Psoas muscle (tissue), 7 donors: ENCODE measurements at regions not wholly inside any gene's neighbourhood (a gene's known extent, or its start where the extent isn't known, plus 50 kb on each side); places are given as distances from the start of the nearest gene placed in this dataset.
"Not testable (repeated sequence)": the region's sequence is repeated elsewhere in the genome, so short reads cannot be mapped to it uniquely, and the experiment has no call there.

Source experiments
- ATAC-seq, 4 donors: fragments of 200-7000 bp; cut with Tn5 transposase; one replicate each; pipeline ENCODE4 v1.9.1; 2020; ENCODE audit warnings: moderate library complexity in 3 of 4, mild to moderate bottlenecking in 2 of 4
- DNase-seq, 2 donors: peaks; one replicate each; pipeline ENCODE4 v3.0.0-alpha.2; 2020
- H3K27ac ChIP-seq: fragments of 200-600 bp; one replicate; pipeline ENCODE4 v1.8.0; 2022
- H3K27me3 ChIP-seq, 3 donors: fragments of 200-600 bp in 1 of 3; one replicate each; pipeline versions ENCODE4 v1.6.1 to v1.8.0; 2013 to 2022; ENCODE audit warnings: low read length in 2 of 3, mild to moderate bottlenecking in 2 of 3, moderate library complexity in 1 of 3; ENCODE audit not compliant: insufficient read depth in 3 of 3
- H3K36me3 ChIP-seq, 2 donors: fragments of 200-600 bp in 1 of 2; one replicate each; pipeline versions ENCODE4 v1.6.1 to v1.8.0; 2013 to 2022; ENCODE audit warnings: low read depth in 1 of 2, mild to moderate bottlenecking in 1 of 2, moderate library complexity in 1 of 2; ENCODE audit not compliant: insufficient read depth in 1 of 2
- H3K4me1 ChIP-seq: fragments of 200-600 bp; one replicate; pipeline ENCODE4 v1.8.0; 2022
- H3K4me3 ChIP-seq: fragments of 200-600 bp; one replicate; pipeline ENCODE4 v1.8.0; 2022; ENCODE audit warnings: mild to moderate bottlenecking
- H3K9me3 ChIP-seq: fragments of 200-600 bp; one replicate; pipeline ENCODE4 v1.8.0; 2022
- WGBS, 3 donors: extraction: QIAGEN DNeasy Blood & Tissue Kit; methylation state at CpG; one replicate each; pipeline versions ENCODE4 v1.1.6 to v1.1.7; 2013; 5-methylcytosine and 5-hydroxymethylcytosine counted together
- intact Hi-C, 2 donors: fragments of 100-400 bp; cut with DNase I; formaldehyde crosslinking; loops; one replicate each; pipeline versions ENCODE4 v1.11.0 to v1.14.2; 2022
- donor health status: healthy with polysubstance abuse.
- donor health status: DM: no; HTN: no; CAD: no; lungs with moderate emphysema.
- donor health status: Bipolar disorder and iron deficiency.
- donor health status: healthy.
- donor health status: DM: yes; HTN: yes; CAD: no.
- donor health status: DM: no; HTN: no; CAD: no.
- donor health status: DM: yes; HTN: yes; CAD: no.

DNA sequence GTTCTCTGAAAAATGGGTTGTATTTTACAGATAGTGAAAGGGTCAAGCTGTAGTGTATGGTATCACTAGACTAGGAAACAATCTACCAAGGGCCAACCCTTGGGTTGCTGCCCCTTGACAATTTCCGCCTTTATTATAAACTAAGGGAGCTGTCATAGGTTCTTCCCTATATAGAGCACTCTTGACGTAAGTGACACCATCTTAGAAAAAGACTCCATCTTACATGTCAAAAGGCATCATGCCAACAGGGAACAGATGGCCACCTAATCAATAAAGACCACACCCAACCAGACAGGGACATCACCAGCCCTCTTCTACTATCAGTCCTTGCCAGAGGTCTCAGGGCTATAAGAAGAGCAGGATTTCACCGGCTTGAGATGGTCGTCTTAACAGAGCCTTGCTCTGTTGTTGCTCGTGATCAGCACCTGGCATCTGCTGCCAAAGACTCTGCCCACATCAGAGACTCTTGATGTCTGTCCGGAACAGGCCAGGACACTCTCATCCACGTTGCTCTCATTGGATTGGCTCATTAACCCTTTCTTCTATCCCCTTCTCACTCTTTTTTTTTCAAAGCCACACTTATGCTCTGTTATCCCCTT is 231.4 kb upstream of the PLGLB2 start:
- H3K9me3 ChIP-seq, H3K27me3 ChIP-seq, intact Hi-C loops, H3K27ac ChIP-seq, H3K4me1 ChIP-seq, ATAC-seq, H3K36me3 ChIP-seq, H3K4me3 ChIP-seq, DNase-seq: not testable (repeated sequence)
- 78 to 81% (median 80%) methylated on average over 5 to 7 of the region's 7 CpGs for WGBS, 3 donors

DNA sequence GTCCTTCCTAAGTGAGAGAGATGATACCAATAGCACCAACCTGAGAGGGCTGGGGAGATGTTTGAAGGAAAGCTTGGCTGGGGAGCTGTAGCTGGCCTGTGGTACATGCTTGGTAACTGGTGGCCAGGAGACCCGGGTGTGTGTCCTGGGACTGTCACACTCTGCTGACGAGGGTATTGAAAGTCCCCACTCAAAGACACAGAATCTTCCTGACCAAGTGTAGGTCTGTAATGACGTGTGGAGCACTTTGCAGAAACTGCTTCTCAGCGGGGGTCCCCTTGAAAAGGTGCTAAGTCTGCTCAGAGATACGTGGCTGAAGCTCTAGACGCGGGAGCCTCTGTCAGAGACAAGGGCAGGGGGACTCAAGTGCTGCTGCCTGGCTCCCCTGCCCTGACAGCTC is 230.4 kb upstream of the PLGLB2 start:
- H3K36me3 ChIP-seq, H3K9me3 ChIP-seq, ATAC-seq, H3K4me1 ChIP-seq, H3K27ac ChIP-seq, H3K4me3 ChIP-seq, H3K27me3 ChIP-seq, intact Hi-C loops, DNase-seq: not testable (repeated sequence)
- 89 to 100% (median 92%) methylated on average over 2 to 3 of the region's 7 CpGs for WGBS, 3 donors

DNA sequence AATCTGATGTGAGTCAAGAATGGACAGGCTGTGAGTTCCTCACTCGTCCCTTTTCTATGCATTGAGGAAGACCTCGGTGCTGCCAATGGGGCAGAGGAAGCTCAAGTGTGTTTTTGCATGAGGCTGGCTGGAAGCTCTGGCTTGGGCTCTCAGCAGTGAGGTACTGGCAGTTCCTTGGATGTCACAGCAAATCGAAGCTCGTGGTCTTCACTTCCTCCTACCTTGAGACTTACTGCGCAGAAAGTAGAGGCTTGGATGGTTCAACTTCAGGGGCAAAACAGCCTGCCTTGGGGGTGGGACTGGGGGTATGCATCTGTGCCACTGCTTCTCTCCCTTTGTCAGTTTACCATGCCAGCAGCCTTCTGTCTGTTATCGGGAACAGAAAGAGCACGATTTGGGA is 229.8 kb upstream of the PLGLB2 start:
- H3K9me3 ChIP-seq, H3K4me1 ChIP-seq, ATAC-seq, H3K27ac ChIP-seq, DNase-seq, H3K4me3 ChIP-seq, H3K27me3 ChIP-seq, intact Hi-C loops, H3K36me3 ChIP-seq: not testable (repeated sequence)
- WGBS, 3 donors: 83 to 89% (median 88%) methylated on average over 7 of the region's 7 CpGs

DNA sequence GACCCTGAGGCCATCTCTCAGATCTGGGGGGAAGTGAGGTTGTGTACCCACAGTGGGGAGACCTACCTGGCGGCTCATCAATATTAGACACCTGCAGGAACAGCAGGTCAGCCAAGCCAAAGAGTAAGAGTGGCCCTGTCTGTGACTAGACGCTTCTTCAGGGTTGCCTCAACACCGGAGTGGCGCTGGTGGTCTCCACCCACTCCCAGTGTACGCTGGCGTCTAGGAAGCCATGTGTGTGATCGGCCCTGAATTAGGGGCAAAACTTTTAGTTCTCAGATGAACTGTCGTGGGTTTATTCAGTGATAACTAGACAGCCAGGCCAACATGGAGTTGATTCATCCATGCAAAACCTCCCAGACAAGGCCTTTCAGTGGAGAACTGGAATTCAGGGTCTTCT is 229.3 kb upstream of the PLGLB2 start:
- intact Hi-C loops, ATAC-seq, H3K4me3 ChIP-seq, DNase-seq, H3K27me3 ChIP-seq, H3K27ac ChIP-seq, H3K36me3 ChIP-seq, H3K9me3 ChIP-seq, H3K4me1 ChIP-seq: not testable (repeated sequence)
- WGBS, 3 donors: 97 to 98% (median 98%) methylated on average over 8 of the region's 8 CpGs

DNA sequence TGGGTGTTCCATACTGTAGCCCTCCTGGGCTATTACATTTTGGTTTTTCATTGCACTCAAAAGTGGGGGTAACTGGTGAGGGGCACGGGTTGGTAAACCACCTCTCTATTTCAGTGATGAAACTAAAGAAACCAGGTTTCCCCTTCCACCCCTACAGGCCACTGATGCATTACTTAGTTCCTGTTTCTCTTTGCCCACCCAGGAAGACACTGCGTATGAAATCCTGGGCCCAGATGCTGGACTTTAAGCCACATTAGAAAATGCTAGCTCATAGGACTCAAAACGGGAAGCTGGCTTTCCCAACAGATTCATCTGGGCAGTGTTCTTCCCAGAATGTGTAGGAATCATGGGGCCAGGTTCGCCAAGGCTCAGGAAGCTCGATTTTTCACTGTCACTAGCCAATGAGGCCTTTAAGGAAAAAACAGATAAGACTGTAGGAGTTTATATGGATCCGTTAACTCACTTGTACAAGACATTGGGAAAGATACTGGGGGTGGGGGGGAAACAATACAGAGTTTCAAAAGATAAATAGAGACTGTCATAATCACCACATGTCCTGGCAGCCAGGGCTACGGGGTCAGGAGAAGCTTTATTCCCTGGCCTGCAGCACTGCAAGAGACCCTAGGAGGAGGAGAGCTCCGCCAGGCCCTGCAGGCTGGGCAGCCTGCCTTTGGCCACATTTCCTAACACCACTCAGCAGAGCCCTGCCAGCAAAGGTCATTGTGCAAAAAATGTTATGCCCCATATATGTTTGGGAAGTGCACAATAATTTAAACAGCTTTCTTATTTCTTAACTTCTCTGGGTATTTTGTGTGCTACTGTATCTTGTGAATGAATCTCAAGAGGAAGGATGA is 228.5 kb upstream of the PLGLB2 start:
- ATAC-seq, H3K4me1 ChIP-seq, H3K9me3 ChIP-seq, H3K27me3 ChIP-seq, DNase-seq, intact Hi-C loops, H3K36me3 ChIP-seq, H3K27ac ChIP-seq, H3K4me3 ChIP-seq: not testable (repeated sequence)
- WGBS, 3 donors: 69 to 80% (median 77%) methylated on average over 3 to 5 of the region's 8 CpGs

DNA sequence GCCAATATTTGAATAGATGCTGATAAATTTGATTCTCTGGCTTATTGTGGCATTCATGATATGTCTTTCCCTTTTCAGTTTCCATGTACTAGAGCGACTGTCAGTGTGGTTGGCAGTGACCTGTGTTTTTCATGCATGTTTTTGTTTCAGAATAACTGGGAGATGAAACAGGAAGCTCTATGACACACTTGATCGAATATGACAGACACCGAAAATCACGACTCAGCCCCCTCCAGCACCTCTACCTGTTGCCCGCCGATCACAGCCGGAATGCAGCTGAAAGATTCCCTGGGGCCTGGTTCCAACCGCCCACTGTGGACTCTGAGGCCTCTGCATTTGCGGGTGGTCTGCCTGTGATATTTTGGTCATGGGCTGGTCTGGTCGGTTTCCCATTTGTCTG is 226.8 kb upstream of the PLGLB2 start:
- WGBS, 3 donors: 82 to 88% (median 82%) methylated on average over 9 of the region's 10 CpGs
- H3K27me3 ChIP-seq, H3K4me1 ChIP-seq, ATAC-seq, intact Hi-C loops, H3K4me3 ChIP-seq, H3K9me3 ChIP-seq, DNase-seq, H3K27ac ChIP-seq, H3K36me3 ChIP-seq: not testable (repeated sequence)

DNA sequence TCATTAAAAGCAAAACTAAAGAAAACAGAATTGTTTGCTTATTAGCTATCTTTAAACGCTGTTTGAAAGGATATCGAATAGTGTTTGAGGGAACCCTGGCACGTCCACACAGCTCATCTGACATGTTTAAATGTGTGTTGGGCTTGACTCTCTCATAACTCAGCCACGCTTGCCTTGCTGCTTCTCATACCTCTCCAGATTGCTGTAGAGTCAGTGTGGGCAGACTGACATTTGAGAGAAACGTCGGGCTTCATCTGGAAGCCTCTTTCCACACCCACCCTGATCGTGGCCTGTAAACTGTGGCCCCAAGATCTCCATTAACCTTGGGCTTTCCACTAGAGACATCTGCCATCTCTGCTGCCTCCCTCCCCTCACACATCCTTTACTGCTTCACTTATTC is 226.4 kb upstream of the PLGLB2 start:
- DNase-seq, intact Hi-C loops, H3K27ac ChIP-seq, H3K36me3 ChIP-seq, H3K4me3 ChIP-seq, H3K4me1 ChIP-seq, ATAC-seq, H3K9me3 ChIP-seq, H3K27me3 ChIP-seq: not testable (repeated sequence)
- 49 to 84% (median 79%) methylated on average over 6 to 7 of the region's 7 CpGs for WGBS, 3 donors

DNA sequence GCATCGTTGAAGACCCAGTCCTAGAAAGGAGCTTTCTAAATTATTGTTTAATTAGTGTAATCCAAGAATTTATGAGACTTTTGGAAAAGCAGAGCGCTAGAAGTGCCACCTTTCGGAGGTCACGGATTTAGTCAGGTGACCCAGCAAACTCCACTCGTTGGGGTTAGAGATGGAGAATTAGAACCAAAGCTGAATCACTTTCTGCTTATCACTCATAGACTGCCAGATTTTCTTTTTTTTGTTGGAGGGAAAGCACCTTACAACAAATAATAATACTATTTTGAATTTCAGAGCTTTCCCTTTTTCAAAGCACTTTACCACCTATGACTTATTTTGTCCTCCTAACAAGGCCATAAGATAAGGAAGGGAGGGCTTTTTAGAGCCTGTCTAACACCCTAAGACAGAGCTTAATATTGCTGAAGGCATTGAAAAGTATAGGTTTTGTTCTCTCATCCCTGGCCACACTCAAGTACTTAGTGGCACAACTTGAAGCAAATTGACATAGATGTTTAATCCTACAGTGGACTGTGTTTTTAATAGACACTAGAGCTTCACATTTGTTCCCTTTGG is 223.2 kb upstream of the PLGLB2 start:
- H3K4me1 ChIP-seq, H3K27ac ChIP-seq, H3K36me3 ChIP-seq, H3K9me3 ChIP-seq, DNase-seq, intact Hi-C loops, H3K4me3 ChIP-seq, H3K27me3 ChIP-seq, ATAC-seq: not testable (repeated sequence)
- 80 to 94% (median 90%) methylated on average over 3 to 5 of the region's 5 CpGs for WGBS, 3 donors

DNA sequence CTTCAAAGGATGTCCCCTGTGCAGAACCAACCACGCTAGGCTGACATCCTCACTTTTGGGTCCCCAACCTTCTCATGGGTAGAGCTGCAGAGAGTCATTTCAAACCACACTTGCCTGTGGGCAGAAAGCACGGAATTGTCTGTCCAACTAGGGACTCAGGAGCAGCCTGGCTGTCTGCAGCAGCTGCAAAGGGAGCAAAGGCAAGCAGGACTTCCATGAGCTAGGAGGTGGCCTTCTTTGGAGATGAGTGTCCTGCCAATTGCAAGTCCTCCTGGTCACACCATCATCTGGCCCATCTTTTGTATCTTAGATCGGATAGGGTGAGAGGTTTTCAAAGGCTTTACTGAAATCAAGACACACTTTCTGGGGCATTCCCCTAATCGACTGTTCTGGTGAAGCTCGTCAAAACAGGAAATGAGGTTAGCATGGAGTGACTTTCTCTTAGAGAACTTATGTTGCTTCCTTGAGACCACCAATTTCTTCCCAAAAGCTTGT is 222.3 kb upstream of the PLGLB2 start:
- not testable (repeated sequence) for H3K36me3 ChIP-seq, H3K27ac ChIP-seq
- 64 to 86% (median 71%) methylated on average over 3 to 4 of the region's 5 CpGs for WGBS, 3 donors

DNA sequence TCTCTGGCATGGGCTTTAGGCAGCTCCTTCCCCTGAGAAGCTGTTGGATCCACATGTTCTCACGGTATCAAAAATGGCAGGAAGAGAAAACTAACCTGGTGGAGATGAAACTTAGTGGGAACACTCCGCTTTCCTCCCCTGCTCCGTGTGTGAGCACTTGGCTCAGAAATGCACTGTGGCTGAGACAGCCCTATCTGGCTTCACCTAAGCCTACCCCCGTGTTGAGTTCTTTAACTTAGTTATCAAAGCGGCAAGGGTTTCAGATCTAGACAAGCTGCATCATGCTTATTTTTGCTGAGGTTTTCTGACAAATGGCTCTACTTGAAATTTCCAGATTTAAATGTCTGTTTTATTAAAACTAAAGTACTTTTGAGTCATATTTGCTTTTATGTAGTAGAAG is 221.6 kb upstream of the PLGLB2 start:
- H3K36me3 ChIP-seq, H3K27me3 ChIP-seq, H3K27ac ChIP-seq, intact Hi-C loops, DNase-seq, H3K4me3 ChIP-seq, ATAC-seq, H3K9me3 ChIP-seq, H3K4me1 ChIP-seq: not testable (repeated sequence)
- 98 to 100% (median 100%) methylated on average over 1 to 3 of the region's 5 CpGs for WGBS, 3 donors

More for the DNA sequence above, 222.3 kb upstream of the PLGLB2 start:
- H3K4me1 ChIP-seq, intact Hi-C loops, ATAC-seq, H3K4me3 ChIP-seq, H3K27me3 ChIP-seq, DNase-seq, H3K9me3 ChIP-seq: not testable (repeated sequence)
